Astrocyte of the cerebellum (primary cell): ENCODE measurements at regions not wholly inside any gene's neighbourhood (a gene's known extent, or its start where the extent isn't known, plus 50 kb on each side); places are given as distances from the start of the nearest gene placed in this dataset.

Experiments
- DNase-seq: peaks from one replicate; pipeline ENCODE4 v3.0.0-alpha.2; 2011; ENCODE audit warnings: low read depth
- H3K4me3 ChIP-seq: 2 replicates; pipeline ENCODE4 v1.5.1; 2011; ENCODE audit warnings: mild to moderate bottlenecking, low read depth, low read length, moderate library complexity
- CTCF ChIP-seq: IDR thresholded peaks from 2 replicates; pipeline ENCODE4 v1.5.1; 2012; ENCODE audit warnings: low read length, low read depth, moderate library complexity, mild to moderate bottlenecking; ENCODE audit errors: missing control alignments
- in situ Hi-C: cut with HindIII; loops from 2 replicates; pipeline ENCODE4 v1.10.0; 2017; ENCODE audit warnings: low sequenced_read_pairs

- in situ Hi-C loops: no loop called here
Measured at GRCh38 chr9:22921742-22922141, 475.1 kb downstream of the DMRTA1 start.

GRCh38 chr9:22922222-22922621 is 475.6 kb downstream of the DMRTA1 start:
- no peak for DNase-seq
- TF ChIP-seq CTCF: no peak
- in situ Hi-C loops: no loop called here
- H3K4me3 ChIP-seq: no peak overlapping the region

More at GRCh38 chr9:22921742-22922141, 475.1 kb downstream of the DMRTA1 start:
- TF ChIP-seq CTCF: no peak
- H3K4me3 ChIP-seq: no peak overlapping the region
- no peak for DNase-seq

GRCh38 chr9:22954550-22954949 is 507.9 kb downstream of the DMRTA1 start:
- H3K4me3 ChIP-seq: no peak overlapping the region
- in situ Hi-C loops: no loop called here
- no peak for DNase-seq
- TF ChIP-seq CTCF: no peak

GRCh38 chr9:22954964-22955363 is 508.3 kb downstream of the DMRTA1 start:
- H3K4me3 ChIP-seq: no peak overlapping the region
- in situ Hi-C loops: no loop called here
- no peak for TF ChIP-seq CTCF
- no peak for DNase-seq

- TF ChIP-seq CTCF: no peak
- in situ Hi-C loops: no loop called here
Measured at GRCh38 chr9:22969350-22969979, 522.8 kb downstream of the DMRTA1 start.

GRCh38 chr9:22970434-22970975 is 523.9 kb downstream of the DMRTA1 start:
- DNase-seq: no peak
- no peak for TF ChIP-seq CTCF
- no peak overlapping the region for H3K4me3 ChIP-seq
- in situ Hi-C loops: no loop called here

More at GRCh38 chr9:22969350-22969979, 522.8 kb downstream of the DMRTA1 start:
- DNase-seq: no peak
- no peak overlapping the region for H3K4me3 ChIP-seq
